Testis (tissue), 2 donors: ENCODE measurements at regions not wholly inside any gene's neighbourhood (a gene's known extent, or its start where the extent isn't known, plus 50 kb on each side); places are given as distances from the start of the nearest gene placed in this dataset.

Source experiments
- POLR2A ChIP-seq: fragments of 450-650 bp; IDR thresholded peaks from one replicate; pipeline ENCODE4 v1.6.1; 2017; ENCODE audit warnings: antibody characterized with exemption, mild to moderate bottlenecking, moderate library complexity
- TF ChIP-seq, protein P1 (sequence below), 3 experiments: fragments of 450-650 bp in 2 of 3; fragments of 200-600 bp in 1 of 3; sonication (generic) in 1 of 3; IDR thresholded peaks; one replicate each; pipeline ENCODE4 v1.5.1; 2016 to 2019; ENCODE audit warnings: antibody characterized with exemption in 3 of 3, mild to moderate bottlenecking in 2 of 3, moderate library complexity in 1 of 3

DNA sequence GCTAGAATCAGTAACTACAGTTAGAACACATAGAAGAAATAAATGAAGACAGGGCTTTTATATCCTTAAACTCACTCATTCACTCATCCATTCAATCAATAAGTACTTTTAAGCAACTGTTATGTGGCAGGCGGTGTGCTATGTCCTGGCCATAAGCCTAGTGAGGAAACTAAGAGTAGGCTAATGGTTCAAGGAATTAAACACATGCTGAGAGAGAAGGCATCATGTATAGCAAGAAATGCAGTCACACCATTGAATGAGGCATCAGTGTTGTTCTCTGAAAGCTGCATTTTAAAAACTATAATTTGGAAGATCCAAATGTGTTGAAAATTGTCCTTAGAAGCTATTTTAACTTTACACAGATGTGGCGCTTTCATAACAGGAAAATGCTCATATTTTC is 86.5 kb upstream of the DTNA start:
- TF ChIP-seq, protein P1, sequence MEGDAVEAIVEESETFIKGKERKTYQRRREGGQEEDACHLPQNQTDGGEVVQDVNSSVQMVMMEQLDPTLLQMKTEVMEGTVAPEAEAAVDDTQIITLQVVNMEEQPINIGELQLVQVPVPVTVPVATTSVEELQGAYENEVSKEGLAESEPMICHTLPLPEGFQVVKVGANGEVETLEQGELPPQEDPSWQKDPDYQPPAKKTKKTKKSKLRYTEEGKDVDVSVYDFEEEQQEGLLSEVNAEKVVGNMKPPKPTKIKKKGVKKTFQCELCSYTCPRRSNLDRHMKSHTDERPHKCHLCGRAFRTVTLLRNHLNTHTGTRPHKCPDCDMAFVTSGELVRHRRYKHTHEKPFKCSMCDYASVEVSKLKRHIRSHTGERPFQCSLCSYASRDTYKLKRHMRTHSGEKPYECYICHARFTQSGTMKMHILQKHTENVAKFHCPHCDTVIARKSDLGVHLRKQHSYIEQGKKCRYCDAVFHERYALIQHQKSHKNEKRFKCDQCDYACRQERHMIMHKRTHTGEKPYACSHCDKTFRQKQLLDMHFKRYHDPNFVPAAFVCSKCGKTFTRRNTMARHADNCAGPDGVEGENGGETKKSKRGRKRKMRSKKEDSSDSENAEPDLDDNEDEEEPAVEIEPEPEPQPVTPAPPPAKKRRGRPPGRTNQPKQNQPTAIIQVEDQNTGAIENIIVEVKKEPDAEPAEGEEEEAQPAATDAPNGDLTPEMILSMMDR (IDR thresholded peaks at IDR 0.05): no peak
- no peak for TF ChIP-seq POLR2A
